KMS-11 (cell line): ENCODE measurements at regions not wholly inside any gene's neighbourhood (a gene's known extent, or its start where the extent isn't known, plus 50 kb on each side); places are given as distances from the start of the nearest gene placed in this dataset.

Experiments used
- H2AFZ ChIP-seq: fragments of 200-600 bp; sonication (generic); 2 replicates; pipeline ENCODE4 v1.6.1; 2016; ENCODE audit warnings: antibody characterized with exemption, mixed run types, low read depth
- H3K27ac ChIP-seq: fragments of 200-600 bp; sonication (generic); 2 replicates; pipeline ENCODE4 v1.6.1; 2016; ENCODE audit warnings: mild to moderate bottlenecking, mixed run types
- H3K27me3 ChIP-seq: fragments of 200-600 bp; sonication (generic); 2 replicates; pipeline ENCODE4 v1.6.1; 2017; ENCODE audit warnings: mild to moderate bottlenecking, low read depth, mixed run types, moderate library complexity; ENCODE audit not compliant: insufficient read depth
- H3K36me3 ChIP-seq: fragments of 200-600 bp; sonication (generic); 2 replicates; pipeline ENCODE4 v1.6.1; 2017; ENCODE audit warnings: mild to moderate bottlenecking, mixed run types; ENCODE audit not compliant: insufficient read depth
- H3K4me1 ChIP-seq: fragments of 200-600 bp; sonication (generic); 2 replicates; pipeline ENCODE4 v1.6.1; 2016; ENCODE audit warnings: mild to moderate bottlenecking, low read depth, mixed run types; ENCODE audit not compliant: poor library complexity, severe bottlenecking
- H3K4me2 ChIP-seq: fragments of 200-600 bp; sonication (generic); 2 replicates; pipeline ENCODE4 v1.7.0; 2016; ENCODE audit warnings: mild to moderate bottlenecking, mixed run types
- H3K4me3 ChIP-seq: fragments of 200-600 bp; sonication (generic); IDR thresholded peaks from 2 replicates; pipeline ENCODE4 v1.6.1; 2017; ENCODE audit warnings: low read depth, low read length, mixed read lengths; ENCODE audit not compliant: insufficient read depth
- H3K79me2 ChIP-seq: fragments of 200-600 bp; sonication (generic); 2 replicates; pipeline ENCODE4 v1.6.1; 2016; ENCODE audit warnings: low read depth, mixed run types; ENCODE audit not compliant: insufficient read depth
- H3K9ac ChIP-seq: fragments of 200-600 bp; sonication (generic); 2 replicates; pipeline ENCODE4 v1.6.1; 2016; ENCODE audit warnings: mild to moderate bottlenecking, mixed run types
- H4K20me1 ChIP-seq: fragments of 200-600 bp; sonication (generic); 2 replicates; pipeline ENCODE4 v1.6.1; 2016; ENCODE audit warnings: mild to moderate bottlenecking, mixed run types; ENCODE audit not compliant: insufficient read depth
- CTCF ChIP-seq: fragments of 200-600 bp; sonication (generic); conservative IDR thresholded peaks from 2 replicates; pipeline ENCODE4 v1.6.1; 2017; ENCODE audit warnings: low read depth, mild to moderate bottlenecking, antibody characterized with exemption, low read length, moderate library complexity, mixed read lengths

GRCh38 chr5:96337048-96337781 is 95.8 kb downstream of the PCSK1 start:
- H3K4me1 ChIP-seq = peaks cover 22% of the 10 kb centered on the region
- no peak for TF ChIP-seq CTCF
- no peak overlapping the region for H3K27ac ChIP-seq
- no peak overlapping the region for H2AFZ ChIP-seq
- H3K36me3 ChIP-seq = no peaks in the 10 kb centered on the region
- H3K4me3 ChIP-seq = no peak overlapping the region
- H3K4me2 ChIP-seq = no peak overlapping the region
- H4K20me1 ChIP-seq = no peaks in the 10 kb centered on the region
- H3K27me3 ChIP-seq = no peaks in the 10 kb centered on the region
- H3K9ac ChIP-seq = no peak overlapping the region
- H3K79me2 ChIP-seq = no peaks in the 10 kb centered on the region

- Histone ChIP-seq H4K20me1 (no peaks in the 10 kb centered on the region), H3K79me2 (no peaks in the 10 kb centered on the region), H3K27ac (no peak overlapping the region), H3K9ac (no peak overlapping the region), H3K27me3 (no peaks in the 10 kb centered on the region), H3K4me2 (peak overlapping the region; percentile 23; the same call in 1 of the 2 replicates), H3K36me3 (no peaks in the 10 kb centered on the region), H3K4me3 (no peak overlapping the region), H2AFZ (peak overlapping the region; percentile 73; the same call in 1 of the 2 replicates), H3K4me1 (peaks cover 22% of the 10 kb centered on the region)
- peak; percentile 93 for TF ChIP-seq CTCF
Observed at GRCh38 chr5:96336351-96336985, 96.6 kb downstream of the PCSK1 start.

- Histone ChIP-seq H3K4me2 (peak overlapping the region; percentile 23; the same call in 1 of the 2 replicates), H3K27ac (no peak overlapping the region), H3K36me3 (no peaks in the 10 kb centered on the region), H3K4me3 (no peak overlapping the region), H2AFZ (peak overlapping the region; percentile 73; the same call in 1 of the 2 replicates), H3K79me2 (no peaks in the 10 kb centered on the region), H3K4me1 (peaks cover 22% of the 10 kb centered on the region), H4K20me1 (no peaks in the 10 kb centered on the region), H3K9ac (no peak overlapping the region), H3K27me3 (no peaks in the 10 kb centered on the region)
- no peak for TF ChIP-seq CTCF
Observed at GRCh38 chr5:96335873-96336272, 97.2 kb downstream of the PCSK1 start.

GRCh38 chr5:96333391-96333790 is 99.7 kb downstream of the PCSK1 start:
- H3K79me2 ChIP-seq = no peaks in the 10 kb centered on the region
- no peaks in the 10 kb centered on the region for H3K27me3 ChIP-seq
- TF ChIP-seq CTCF = no peak
- H3K4me1 ChIP-seq = peaks cover 18% of the 10 kb centered on the region
- no peaks in the 10 kb centered on the region for H3K36me3 ChIP-seq
- H3K9ac ChIP-seq = no peak overlapping the region
- H2AFZ ChIP-seq = no peak overlapping the region
- no peaks in the 10 kb centered on the region for H4K20me1 ChIP-seq
- H3K27ac ChIP-seq = no peak overlapping the region
- H3K4me3 ChIP-seq = no peak overlapping the region
- no peak overlapping the region for H3K4me2 ChIP-seq
